B cell (primary cell): ENCODE measurements at regions not wholly inside any gene's neighbourhood (a gene's known extent, or its start where the extent isn't known, plus 50 kb on each side); places are given as distances from the start of the nearest gene placed in this dataset.

Experiments
- ATAC-seq: fragments of 200-7000 bp; cut with Tn5 transposase; one replicate; pipeline ENCODE4 v1.10.0; 2021; ENCODE audit warnings: low read depth, mild to moderate bottlenecking, moderate number of reproducible peaks, moderate library complexity
- CTCF ChIA-PET: fragments of 350-600 bp; sonication (Branson Sonifier 250); formaldehyde crosslinking; loops from one replicate; lab custom pipeline; 2021; ENCODE audit warnings: antibody characterized with exemption, inconsistent platforms; lab: Charles Lee
- POLR2A ChIA-PET: fragments of 350-600 bp; sonication (Branson Sonifier 250); formaldehyde crosslinking; loops from one replicate; lab custom pipeline; 2021; ENCODE audit warnings: antibody characterized with exemption; lab: Charles Lee
- DNase-seq: peaks from one replicate; pipeline ENCODE4 v3.0.0; 2013
- H2AFZ ChIP-seq: 2 replicates; pipeline ENCODE4 v1.6.1; 2012; ENCODE audit warnings: mild to moderate bottlenecking, low read depth, low read length; ENCODE audit not compliant: insufficient read depth, poor library complexity, severe bottlenecking
- H3K27ac ChIP-seq, 2 donors: 1 replicate in 1 of 2; 2 replicates in 1 of 2; pipeline ENCODE4 v1.5.1; 2012 to 2013; ENCODE audit warnings: low read length in 2 of 2, mild to moderate bottlenecking in 2 of 2, moderate library complexity in 1 of 2
- H3K27me3 ChIP-seq, 4 experiments: fragments of 200-600 bp in 1 of 4; sonication (generic) in 1 of 4; replicated peaks in 1 of 4; 1 replicate in 2 of 4; 2 replicates in 2 of 4; pipeline versions ENCODE4 v1.6.1 to v1.7.0; 2013 to 2016; ENCODE audit warnings: low read length in 3 of 4, mild to moderate bottlenecking in 2 of 4, mixed read lengths in 1 of 4, moderate library complexity in 1 of 4; ENCODE audit not compliant: insufficient read depth in 4 of 4, control insufficient read depth in 3 of 4; ENCODE audit errors: control extremely low read depth in 1 of 4
- H3K36me3 ChIP-seq, 2 experiments: replicated peaks in 1 of 2; 1 replicate in 1 of 2; 2 replicates in 1 of 2; pipeline versions ENCODE4 v1.6.1 to v1.7.1; 2013; ENCODE audit warnings: low read length in 1 of 2; ENCODE audit not compliant: insufficient read depth in 2 of 2, control insufficient read depth in 1 of 2; ENCODE audit errors: control extremely low read depth in 1 of 2, extremely low read depth in 1 of 2
- H3K4me1 ChIP-seq, 2 donors: fragments of 200-600 bp in 1 of 2; sonication (generic) in 1 of 2; 1 replicate in 1 of 2; 2 replicates in 1 of 2; pipeline versions ENCODE4 v1.5.1 to v1.6.1; 2013 to 2017; ENCODE audit warnings: low read length in 2 of 2; ENCODE audit not compliant: control insufficient read depth in 2 of 2, insufficient read depth in 2 of 2
- H3K4me2 ChIP-seq: replicated peaks from 2 replicates; pipeline ENCODE3; 2012; ENCODE audit warnings: mild to moderate bottlenecking, low read depth, low read length; ENCODE audit not compliant: poor library complexity, severe bottlenecking
- H3K4me3 ChIP-seq, 5 experiments: fragments of 200-600 bp in 1 of 5; sonication (generic) in 1 of 5; 1 replicate in 3 of 5; 2 replicates in 2 of 5; pipeline versions ENCODE4 v1.5.1 to v1.7.0; 2011 to 2016; ENCODE audit warnings: low read length in 4 of 5, mild to moderate bottlenecking in 4 of 5, low read depth in 2 of 5, control low read depth in 1 of 5, moderate library complexity in 1 of 5; ENCODE audit not compliant: insufficient read depth in 1 of 5; ENCODE audit errors: control extremely low read depth in 1 of 5, extremely low read depth in 1 of 5
- H3K79me2 ChIP-seq: fragments of 200-600 bp; sonication (generic); one replicate; pipeline ENCODE4 v1.6.0; 2016; ENCODE audit warnings: low read length; ENCODE audit not compliant: control insufficient read depth, insufficient read depth
- H3K9ac ChIP-seq: fragments of 200-600 bp; sonication (generic); 2 replicates; pipeline ENCODE4 v1.6.1; 2017; ENCODE audit warnings: mild to moderate bottlenecking, low read length, moderate library complexity
- H3K9me3 ChIP-seq, 3 donors: one replicate each; pipeline versions ENCODE4 v1.6.1 to v1.7.1; 2013; ENCODE audit warnings: low read length in 2 of 3; ENCODE audit not compliant: control insufficient read depth in 2 of 3, insufficient read depth in 1 of 3; ENCODE audit errors: control extremely low read depth in 1 of 3
- H4K20me1 ChIP-seq: 2 replicates; pipeline ENCODE4 v1.6.0; 2012; ENCODE audit warnings: mild to moderate bottlenecking, low read length; ENCODE audit not compliant: insufficient read depth, control insufficient read depth, poor library complexity, severe bottlenecking
- H3K27ac Mint-ChIP-seq: one replicate; pipeline ENCODE4 v1.8.0; 2021; ENCODE audit warnings: mixed read lengths
- H3K27me3 Mint-ChIP-seq: one replicate; pipeline ENCODE4 v1.8.0; 2021; ENCODE audit warnings: mixed read lengths
- H3K4me1 Mint-ChIP-seq: one replicate; pipeline ENCODE4 v1.8.0; 2021; ENCODE audit warnings: mixed read lengths
- H3K4me3 Mint-ChIP-seq: one replicate; pipeline ENCODE4 v1.8.0; 2021; ENCODE audit warnings: mixed read lengths
- H3K9me3 Mint-ChIP-seq: one replicate; pipeline ENCODE4 v1.8.0; 2022; ENCODE audit warnings: mixed read lengths; ENCODE audit not compliant: insufficient read depth
- EZH2 ChIP-seq: IDR thresholded peaks from 2 replicates; pipeline ENCODE4 v1.6.1; 2012; ENCODE audit warnings: borderline replicate concordance, low read depth, mild to moderate bottlenecking, moderate library complexity, low read length; ENCODE audit not compliant: insufficient read depth, poor library complexity, severe bottlenecking
- WGBS: methylation state at CpG from one replicate; pipeline ENCODE4 v1.1.5; 2013; ENCODE audit warnings: missing lambda C conversion rate; ENCODE audit not compliant: insufficient coverage; 5-methylcytosine and 5-hydroxymethylcytosine counted together
- intact Hi-C: fragments of 100-400 bp; cut with micrococcal nuclease; formaldehyde crosslinking; loops from one replicate; pipeline ENCODE4 v1.10.0; 2022
- TF ChIP-seq, protein P1 (sequence below): fragments of 200-600 bp; IDR thresholded peaks from one replicate; pipeline ENCODE4 v1.8.0; 2022; ENCODE audit warnings: antibody characterized with exemption, mild to moderate bottlenecking

DNA sequence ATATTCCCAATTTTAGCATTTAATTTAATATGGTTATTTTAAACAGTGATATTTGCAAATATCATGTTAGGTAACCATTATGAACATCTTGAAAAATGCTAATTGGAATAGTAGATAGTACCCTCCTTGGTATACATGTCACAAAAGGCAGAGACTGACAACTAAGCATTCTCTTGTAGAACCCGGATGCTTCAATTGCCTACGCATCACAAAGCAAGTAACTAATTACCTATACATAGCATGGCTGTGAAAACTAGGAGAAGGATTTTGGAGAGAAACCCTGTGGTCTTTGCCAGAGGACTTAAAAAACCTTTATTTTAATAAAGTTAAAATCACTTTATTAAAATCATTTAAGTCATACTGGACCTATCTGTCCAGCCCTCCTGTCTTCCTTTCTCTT, 764.1 kb upstream of the TENM3 start:
- ChIA-PET POLR2A (no interaction called here), CTCF (no interaction called here)
- Histone ChIP-seq H3K36me3 (no peaks in the 10 kb centered on the region), H3K4me1 (no peaks in the 10 kb centered on the region), H3K27me3 (no peaks in the 10 kb centered on the region), H3K9ac (no peak overlapping the region), H3K4me2 (no peak overlapping the region), H3K27ac (no peak overlapping the region), H3K79me2 (no peaks in the 10 kb centered on the region), H2AFZ (no peak overlapping the region), H4K20me1 (no peaks in the 10 kb centered on the region), H3K9me3 (no peaks in the 10 kb centered on the region), H3K4me3 (no peak overlapping the region)
- intact Hi-C loops, result no loop called here
- H3K9me3 Mint-ChIP-seq, result no peaks in the 10 kb centered on the region
- TF ChIP-seq, protein P1, sequence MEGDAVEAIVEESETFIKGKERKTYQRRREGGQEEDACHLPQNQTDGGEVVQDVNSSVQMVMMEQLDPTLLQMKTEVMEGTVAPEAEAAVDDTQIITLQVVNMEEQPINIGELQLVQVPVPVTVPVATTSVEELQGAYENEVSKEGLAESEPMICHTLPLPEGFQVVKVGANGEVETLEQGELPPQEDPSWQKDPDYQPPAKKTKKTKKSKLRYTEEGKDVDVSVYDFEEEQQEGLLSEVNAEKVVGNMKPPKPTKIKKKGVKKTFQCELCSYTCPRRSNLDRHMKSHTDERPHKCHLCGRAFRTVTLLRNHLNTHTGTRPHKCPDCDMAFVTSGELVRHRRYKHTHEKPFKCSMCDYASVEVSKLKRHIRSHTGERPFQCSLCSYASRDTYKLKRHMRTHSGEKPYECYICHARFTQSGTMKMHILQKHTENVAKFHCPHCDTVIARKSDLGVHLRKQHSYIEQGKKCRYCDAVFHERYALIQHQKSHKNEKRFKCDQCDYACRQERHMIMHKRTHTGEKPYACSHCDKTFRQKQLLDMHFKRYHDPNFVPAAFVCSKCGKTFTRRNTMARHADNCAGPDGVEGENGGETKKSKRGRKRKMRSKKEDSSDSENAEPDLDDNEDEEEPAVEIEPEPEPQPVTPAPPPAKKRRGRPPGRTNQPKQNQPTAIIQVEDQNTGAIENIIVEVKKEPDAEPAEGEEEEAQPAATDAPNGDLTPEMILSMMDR, result no peak
- TF ChIP-seq EZH2, result no peak
- no CpG with 5 or more reads among the region's 2 CpGs for WGBS
- no peak for ATAC-seq
- H3K27ac Mint-ChIP-seq, result no peak overlapping the region
- no peaks in the 10 kb centered on the region for H3K27me3 Mint-ChIP-seq
- no peak for DNase-seq
- no peak overlapping the region for H3K4me3 Mint-ChIP-seq
- no peaks in the 10 kb centered on the region for H3K4me1 Mint-ChIP-seq

DNA sequence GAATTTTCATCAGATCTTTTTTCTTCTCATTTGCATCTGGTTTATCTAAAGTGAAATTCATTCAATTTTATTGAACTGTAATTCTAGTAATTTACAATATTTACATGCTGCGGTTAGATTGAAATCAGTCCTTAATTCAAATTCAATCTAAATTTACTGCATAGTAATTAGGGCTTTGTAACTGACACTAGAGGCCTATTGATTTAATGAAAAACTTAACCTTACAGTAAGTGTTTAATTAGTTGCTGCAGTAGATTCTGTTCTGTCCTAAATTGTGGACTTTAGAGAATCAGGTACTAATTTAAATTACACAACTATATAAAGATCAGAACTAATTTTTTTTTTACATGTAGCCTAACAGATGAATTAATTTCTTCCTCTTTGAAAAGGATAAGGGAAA, 758.8 kb upstream of the TENM3 start:
- no CpG with 5 or more reads among the region's 1 CpG for WGBS
- POLR2A ChIA-PET, result no interaction called here
- H3K9me3 Mint-ChIP-seq, result no peaks in the 10 kb centered on the region
- Histone ChIP-seq H2AFZ (no peak overlapping the region), H3K4me3 (no peak overlapping the region), H3K4me1 (no peaks in the 10 kb centered on the region), H3K79me2 (no peaks in the 10 kb centered on the region), H3K27ac (no peak overlapping the region), H4K20me1 (no peaks in the 10 kb centered on the region), H3K9ac (no peak overlapping the region), H3K36me3 (no peaks in the 10 kb centered on the region), H3K4me2 (no peak overlapping the region), H3K9me3 (no peaks in the 10 kb centered on the region), H3K27me3 (no peaks in the 10 kb centered on the region)
- intact Hi-C loops, result no loop called here
- H3K4me3 Mint-ChIP-seq, result no peak overlapping the region
- CTCF ChIA-PET, result no interaction called here
- no peak for ATAC-seq
- no peak overlapping the region for H3K27ac Mint-ChIP-seq
- DNase-seq, result no peak
- no peaks in the 10 kb centered on the region for H3K27me3 Mint-ChIP-seq
- H3K4me1 Mint-ChIP-seq, result no peaks in the 10 kb centered on the region
- TF ChIP-seq EZH2, result no peak
- TF ChIP-seq, protein P1, result no peak
